ENCODE measurements at regions not wholly inside any gene's neighbourhood (a gene's known extent, or its start where the extent isn't known, plus 50 kb on each side); places are given as distances from the start of the nearest gene placed in this dataset.

- no peak for TF ChIP-seq PKNOX1 (IDR thresholded peaks at IDR 0.05)
- TF ChIP-seq SP1 (IDR thresholded peaks at IDR 0.05): no peak
- TF ChIP-seq ELF4 (IDR thresholded peaks at IDR 0.05): no peak
- TF ChIP-seq ARNT (IDR thresholded peaks at IDR 0.05): no peak
- TF ChIP-seq FOXA1 (IDR thresholded peaks at IDR 0.05): no peak
- TF ChIP-seq BHLHE40 (IDR thresholded peaks at IDR 0.05; ENCODE audit: borderline replicate concordance): no peak
Measured at GRCh38 chr2:215779912-215780311, 233.4 kb downstream of the MREG start.

Data from HEK293T (cell line).